Lower leg skin (tissue), 3 donors: ENCODE measurements at regions not wholly inside any gene's neighbourhood (a gene's known extent, or its start where the extent isn't known, plus 50 kb on each side); places are given as distances from the start of the nearest gene placed in this dataset.

Experiments
- CTCF ChIP-seq, 3 donors: fragments of 450-650 bp; IDR thresholded peaks; one replicate each; pipeline ENCODE4 v1.5.1; 2016; ENCODE audit warnings: antibody characterized with exemption in 3 of 3, mild to moderate bottlenecking in 3 of 3, moderate library complexity in 2 of 3
- POLR2A ChIP-seq, 2 donors: fragments of 450-650 bp; IDR thresholded peaks; one replicate each; pipeline ENCODE4 v1.6.1; 2016 to 2017; ENCODE audit warnings: antibody characterized with exemption in 2 of 2, mild to moderate bottlenecking in 1 of 2, moderate library complexity in 1 of 2

GRCh38 chr7:11232462-11232861 is 258.8 kb downstream of the PHF14 start:
- TF ChIP-seq CTCF (IDR thresholded peaks at IDR 0.05) (no peak), POLR2A (IDR thresholded peaks at IDR 0.05) (no peak)
